Astrocyte of the cerebellum (primary cell): ENCODE measurements at regions not wholly inside any gene's neighbourhood (a gene's known extent, or its start where the extent isn't known, plus 50 kb on each side); places are given as distances from the start of the nearest gene placed in this dataset.

Experiments used
- DNase-seq: peaks from one replicate; pipeline ENCODE4 v3.0.0-alpha.2; 2011; ENCODE audit warnings: low read depth
- H3K4me3 ChIP-seq: 2 replicates; pipeline ENCODE4 v1.5.1; 2011; ENCODE audit warnings: mild to moderate bottlenecking, low read depth, low read length, moderate library complexity
- in situ Hi-C: cut with HindIII; loops from 2 replicates; pipeline ENCODE4 v1.10.0; 2017; ENCODE audit warnings: low sequenced_read_pairs
- TF ChIP-seq, protein P1 (sequence below): IDR thresholded peaks from 2 replicates; pipeline ENCODE4 v1.5.1; 2012; ENCODE audit warnings: low read length, low read depth, moderate library complexity, mild to moderate bottlenecking; ENCODE audit errors: missing control alignments

DNA sequence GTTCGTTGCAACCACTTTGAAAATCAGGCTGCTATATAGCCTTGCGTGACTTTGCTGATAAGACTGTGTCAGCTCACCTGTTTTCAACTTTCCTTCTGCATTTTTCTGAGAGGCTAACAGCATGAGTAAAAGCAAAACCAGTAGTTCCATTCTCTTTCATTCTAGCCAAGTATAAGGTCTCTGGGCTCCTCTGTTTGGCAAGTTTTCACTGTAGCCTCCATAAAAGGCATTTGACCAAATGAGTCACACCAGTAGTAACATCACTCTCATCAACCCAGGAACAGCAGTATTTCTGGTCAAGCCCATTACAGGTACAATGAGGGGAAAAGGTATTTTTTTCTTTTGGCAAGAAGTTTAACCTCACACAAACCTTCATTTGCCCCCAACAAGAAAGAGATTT is 1149.8 kb upstream of the MIR17HG start:
- TF ChIP-seq, protein P1, sequence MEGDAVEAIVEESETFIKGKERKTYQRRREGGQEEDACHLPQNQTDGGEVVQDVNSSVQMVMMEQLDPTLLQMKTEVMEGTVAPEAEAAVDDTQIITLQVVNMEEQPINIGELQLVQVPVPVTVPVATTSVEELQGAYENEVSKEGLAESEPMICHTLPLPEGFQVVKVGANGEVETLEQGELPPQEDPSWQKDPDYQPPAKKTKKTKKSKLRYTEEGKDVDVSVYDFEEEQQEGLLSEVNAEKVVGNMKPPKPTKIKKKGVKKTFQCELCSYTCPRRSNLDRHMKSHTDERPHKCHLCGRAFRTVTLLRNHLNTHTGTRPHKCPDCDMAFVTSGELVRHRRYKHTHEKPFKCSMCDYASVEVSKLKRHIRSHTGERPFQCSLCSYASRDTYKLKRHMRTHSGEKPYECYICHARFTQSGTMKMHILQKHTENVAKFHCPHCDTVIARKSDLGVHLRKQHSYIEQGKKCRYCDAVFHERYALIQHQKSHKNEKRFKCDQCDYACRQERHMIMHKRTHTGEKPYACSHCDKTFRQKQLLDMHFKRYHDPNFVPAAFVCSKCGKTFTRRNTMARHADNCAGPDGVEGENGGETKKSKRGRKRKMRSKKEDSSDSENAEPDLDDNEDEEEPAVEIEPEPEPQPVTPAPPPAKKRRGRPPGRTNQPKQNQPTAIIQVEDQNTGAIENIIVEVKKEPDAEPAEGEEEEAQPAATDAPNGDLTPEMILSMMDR, result no peak
- no peak overlapping the region for H3K4me3 ChIP-seq
- no peak for DNase-seq
- in situ Hi-C loops, result no loop called here

DNA sequence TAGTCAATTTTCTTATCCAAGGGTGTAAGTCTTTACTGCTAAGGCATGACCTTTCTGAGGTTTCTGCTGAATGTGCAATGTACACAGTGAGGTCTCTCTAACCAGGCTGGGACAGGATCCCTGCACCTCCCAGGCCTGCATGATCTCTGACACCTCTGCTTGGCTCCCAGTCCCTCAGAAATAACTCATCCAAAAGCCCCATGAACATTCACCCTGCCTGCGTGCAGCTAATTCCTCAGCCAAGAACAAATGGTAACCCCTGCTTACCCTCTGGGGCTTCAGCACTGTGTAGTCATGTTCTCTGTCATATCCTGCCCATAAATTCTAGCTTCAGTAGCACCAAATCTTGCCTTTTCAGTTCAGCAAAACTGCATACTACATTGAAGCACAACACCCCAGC is 1146.3 kb upstream of the MIR17HG start:
- TF ChIP-seq, protein P1, result no peak
- in situ Hi-C loops, result no loop called here
- H3K4me3 ChIP-seq, result no peak overlapping the region
- no peak for DNase-seq

DNA sequence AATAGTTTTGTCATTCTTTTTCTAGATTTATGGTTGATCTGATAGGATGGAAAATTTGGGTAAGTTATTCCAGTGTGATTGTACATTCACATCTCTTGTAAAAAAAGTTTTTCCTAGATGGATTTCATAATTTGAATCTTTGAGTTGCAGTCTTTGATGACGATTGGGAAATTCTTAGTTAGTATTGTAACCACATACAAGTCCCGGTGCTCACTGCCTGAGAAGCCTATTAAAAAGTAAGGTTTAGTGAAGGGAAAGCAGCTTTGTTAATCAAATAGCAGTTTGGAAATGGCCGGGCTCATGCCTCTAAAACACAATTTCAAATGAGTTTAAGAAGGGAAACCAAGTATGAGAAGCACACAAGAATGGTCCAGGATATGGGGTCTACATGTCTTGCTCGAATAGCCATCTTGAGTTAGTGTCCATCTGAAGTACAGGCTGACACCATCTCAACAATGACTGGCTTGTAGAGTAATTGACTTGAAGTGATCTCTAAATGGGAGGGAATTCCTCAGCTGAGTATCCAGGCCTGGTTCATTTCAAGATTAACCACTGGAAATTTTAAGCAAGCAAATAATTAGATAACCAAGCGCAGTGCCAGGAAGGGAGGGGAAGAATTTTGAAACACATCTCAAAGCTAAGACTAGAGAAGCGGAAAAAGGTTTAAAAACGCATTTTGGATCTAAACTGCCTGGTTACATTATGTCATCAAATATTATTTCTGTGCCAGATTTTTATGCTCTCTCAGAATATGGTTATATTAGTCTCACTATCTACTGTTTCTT is 1145.6 kb upstream of the MIR17HG start:
- no peak overlapping the region for H3K4me3 ChIP-seq
- TF ChIP-seq, protein P1, result no peak
- in situ Hi-C loops, result no loop called here
- no peak for DNase-seq

DNA sequence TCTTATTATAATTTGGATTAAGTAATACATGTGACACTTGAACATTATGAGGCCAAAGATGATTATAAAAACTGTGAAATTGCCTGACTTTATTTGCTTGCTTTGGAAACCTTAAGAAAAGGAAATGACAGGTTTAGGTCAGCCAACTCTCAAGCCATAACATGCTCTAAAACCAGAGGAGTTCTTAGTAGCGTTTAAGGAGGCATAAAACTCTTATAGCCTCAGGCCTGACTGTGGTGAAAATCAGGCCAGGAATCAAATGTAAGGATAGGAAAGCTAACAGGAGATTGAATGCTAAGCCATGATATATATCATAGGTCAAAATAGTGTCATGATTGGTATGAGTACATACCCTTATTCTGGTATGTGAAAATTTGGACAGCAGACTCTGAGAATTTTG is 1142.4 kb upstream of the MIR17HG start:
- H3K4me3 ChIP-seq, result no peak overlapping the region
- DNase-seq, result no peak
- in situ Hi-C loops, result no loop called here
- TF ChIP-seq, protein P1, result no peak

DNA sequence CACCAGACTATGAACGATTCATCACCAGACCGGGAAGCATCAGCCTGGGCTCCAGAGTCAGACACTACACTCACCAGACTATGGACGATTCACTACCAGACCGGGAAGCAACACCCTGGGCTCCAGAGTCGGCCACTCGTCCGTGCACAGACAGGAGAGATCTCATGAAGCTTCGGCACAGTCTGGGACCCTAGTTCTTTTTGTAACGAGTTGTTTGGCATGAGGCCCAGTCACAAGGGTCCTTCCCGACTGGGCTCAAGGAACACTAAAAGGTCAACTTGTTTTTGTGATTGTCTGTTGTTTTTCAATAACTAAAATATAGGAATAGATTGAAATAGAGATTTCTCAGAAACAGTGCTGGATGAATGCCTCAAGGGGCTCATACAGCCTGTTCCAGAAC is 1141.6 kb upstream of the MIR17HG start:
- no peak for DNase-seq
- in situ Hi-C loops, result no loop called here
- H3K4me3 ChIP-seq, result no peak overlapping the region
- TF ChIP-seq, protein P1, result no peak

DNA sequence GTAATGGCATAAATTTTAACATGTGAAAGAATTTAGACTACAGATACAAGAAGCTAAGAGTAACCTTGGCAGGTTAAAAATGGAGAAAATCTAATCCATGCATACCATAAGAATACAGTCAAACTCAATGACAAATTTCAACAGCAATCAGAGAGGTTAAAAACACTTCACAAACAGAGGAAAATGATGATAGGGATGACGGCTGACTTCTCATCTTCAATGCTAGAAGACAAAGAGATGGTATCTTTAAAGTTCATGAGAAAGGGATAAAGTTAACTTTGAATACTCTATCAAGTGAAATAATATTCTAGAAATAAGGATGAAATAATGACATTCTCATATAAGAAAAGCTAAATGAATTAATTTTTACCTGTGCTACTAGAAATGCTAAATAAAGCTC is 1130.2 kb upstream of the MIR17HG start:
- TF ChIP-seq, protein P1, result no peak
- DNase-seq, result no peak
- in situ Hi-C loops, result no loop called here
- no peak overlapping the region for H3K4me3 ChIP-seq
